Panc1 (cell line): ENCODE measurements at regions not wholly inside any gene's neighbourhood (a gene's known extent, or its start where the extent isn't known, plus 50 kb on each side); places are given as distances from the start of the nearest gene placed in this dataset.

Experiments used
- POLR2AphosphoS5 ChIP-seq: IDR thresholded peaks from 2 replicates; pipeline ENCODE4 v1.6.1; 2012; ENCODE audit warnings: mild to moderate bottlenecking, low read depth, low read length, moderate library complexity
- SIN3A ChIP-seq: IDR thresholded peaks from 2 replicates; pipeline ENCODE4 v1.6.1; 2012; ENCODE audit warnings: low read depth, mild to moderate bottlenecking, low read length, moderate library complexity, borderline replicate concordance; ENCODE audit not compliant: insufficient read depth
- TCF7L2 ChIP-seq: IDR thresholded peaks from 2 replicates; pipeline ENCODE4 v1.6.1; 2011; ENCODE audit warnings: mild to moderate bottlenecking, low read depth, low read length, inconsistent platforms
- TF ChIP-seq, protein P1 (sequence below): fragments of 450-650 bp; IDR thresholded peaks from 2 replicates; pipeline ENCODE4 v1.5.1; 2017; ENCODE audit warnings: mild to moderate bottlenecking
- TF ChIP-seq, protein P2 (sequence below), 2 experiments: IDR thresholded peaks; 2 replicates each; pipeline ENCODE4 v1.6.1; 2011 to 2012; ENCODE audit warnings: low read depth in 2 of 2, control low read depth in 1 of 2, low read length in 1 of 2, mild to moderate bottlenecking in 1 of 2, moderate library complexity in 1 of 2; ENCODE audit not compliant: insufficient read depth in 1 of 2

DNA sequence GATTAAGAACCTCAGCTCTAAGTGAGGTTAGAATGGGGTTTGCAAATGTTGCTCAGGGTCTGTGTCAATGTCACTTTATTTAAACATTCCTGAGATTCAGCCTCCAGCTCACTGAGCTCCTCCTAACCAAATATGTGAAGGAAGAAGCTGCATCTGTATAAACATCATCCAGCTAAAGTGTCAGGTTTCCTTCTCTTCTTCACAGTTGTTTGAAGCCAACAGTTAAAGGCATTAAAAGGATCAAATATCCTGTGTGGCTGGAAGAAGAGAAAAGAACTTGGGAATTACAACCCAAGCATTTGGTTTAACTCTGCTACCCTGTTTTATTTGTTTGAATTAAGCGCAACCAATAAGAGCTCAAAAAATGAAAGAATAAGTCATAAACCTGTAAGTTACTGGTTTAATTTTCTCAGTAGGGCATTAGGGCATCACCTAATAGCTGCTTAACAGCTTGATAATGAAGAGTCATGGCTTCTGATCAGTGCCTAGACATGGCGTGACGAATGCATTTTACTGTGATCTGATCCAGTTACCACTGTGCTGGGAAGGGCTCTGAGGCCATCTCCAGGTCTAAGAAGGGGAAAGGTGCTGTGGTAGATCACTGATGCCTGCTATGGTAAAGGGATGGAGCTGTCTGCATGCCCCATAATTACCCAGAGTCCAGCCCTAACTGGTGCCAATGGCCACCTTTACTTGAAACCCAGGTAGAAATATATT, 165.7 kb upstream of the TSC22D2 start:
- TF ChIP-seq, protein P1, sequence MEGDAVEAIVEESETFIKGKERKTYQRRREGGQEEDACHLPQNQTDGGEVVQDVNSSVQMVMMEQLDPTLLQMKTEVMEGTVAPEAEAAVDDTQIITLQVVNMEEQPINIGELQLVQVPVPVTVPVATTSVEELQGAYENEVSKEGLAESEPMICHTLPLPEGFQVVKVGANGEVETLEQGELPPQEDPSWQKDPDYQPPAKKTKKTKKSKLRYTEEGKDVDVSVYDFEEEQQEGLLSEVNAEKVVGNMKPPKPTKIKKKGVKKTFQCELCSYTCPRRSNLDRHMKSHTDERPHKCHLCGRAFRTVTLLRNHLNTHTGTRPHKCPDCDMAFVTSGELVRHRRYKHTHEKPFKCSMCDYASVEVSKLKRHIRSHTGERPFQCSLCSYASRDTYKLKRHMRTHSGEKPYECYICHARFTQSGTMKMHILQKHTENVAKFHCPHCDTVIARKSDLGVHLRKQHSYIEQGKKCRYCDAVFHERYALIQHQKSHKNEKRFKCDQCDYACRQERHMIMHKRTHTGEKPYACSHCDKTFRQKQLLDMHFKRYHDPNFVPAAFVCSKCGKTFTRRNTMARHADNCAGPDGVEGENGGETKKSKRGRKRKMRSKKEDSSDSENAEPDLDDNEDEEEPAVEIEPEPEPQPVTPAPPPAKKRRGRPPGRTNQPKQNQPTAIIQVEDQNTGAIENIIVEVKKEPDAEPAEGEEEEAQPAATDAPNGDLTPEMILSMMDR, result no peak
- TF ChIP-seq POLR2AphosphoS5 (no peak), SIN3A (no peak), TCF7L2 (no peak)
- TF ChIP-seq, protein P2, sequence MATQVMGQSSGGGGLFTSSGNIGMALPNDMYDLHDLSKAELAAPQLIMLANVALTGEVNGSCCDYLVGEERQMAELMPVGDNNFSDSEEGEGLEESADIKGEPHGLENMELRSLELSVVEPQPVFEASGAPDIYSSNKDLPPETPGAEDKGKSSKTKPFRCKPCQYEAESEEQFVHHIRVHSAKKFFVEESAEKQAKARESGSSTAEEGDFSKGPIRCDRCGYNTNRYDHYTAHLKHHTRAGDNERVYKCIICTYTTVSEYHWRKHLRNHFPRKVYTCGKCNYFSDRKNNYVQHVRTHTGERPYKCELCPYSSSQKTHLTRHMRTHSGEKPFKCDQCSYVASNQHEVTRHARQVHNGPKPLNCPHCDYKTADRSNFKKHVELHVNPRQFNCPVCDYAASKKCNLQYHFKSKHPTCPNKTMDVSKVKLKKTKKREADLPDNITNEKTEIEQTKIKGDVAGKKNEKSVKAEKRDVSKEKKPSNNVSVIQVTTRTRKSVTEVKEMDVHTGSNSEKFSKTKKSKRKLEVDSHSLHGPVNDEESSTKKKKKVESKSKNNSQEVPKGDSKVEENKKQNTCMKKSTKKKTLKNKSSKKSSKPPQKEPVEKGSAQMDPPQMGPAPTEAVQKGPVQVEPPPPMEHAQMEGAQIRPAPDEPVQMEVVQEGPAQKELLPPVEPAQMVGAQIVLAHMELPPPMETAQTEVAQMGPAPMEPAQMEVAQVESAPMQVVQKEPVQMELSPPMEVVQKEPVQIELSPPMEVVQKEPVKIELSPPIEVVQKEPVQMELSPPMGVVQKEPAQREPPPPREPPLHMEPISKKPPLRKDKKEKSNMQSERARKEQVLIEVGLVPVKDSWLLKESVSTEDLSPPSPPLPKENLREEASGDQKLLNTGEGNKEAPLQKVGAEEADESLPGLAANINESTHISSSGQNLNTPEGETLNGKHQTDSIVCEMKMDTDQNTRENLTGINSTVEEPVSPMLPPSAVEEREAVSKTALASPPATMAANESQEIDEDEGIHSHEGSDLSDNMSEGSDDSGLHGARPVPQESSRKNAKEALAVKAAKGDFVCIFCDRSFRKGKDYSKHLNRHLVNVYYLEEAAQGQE (IDR thresholded peaks at IDR 0.05; ENCODE audit: insufficient read depth in 1 of 2, low read depth in 2 of 2, low read length in 1 of 2), result no peak
